ENCODE measurements at regions not wholly inside any gene's neighbourhood (a gene's known extent, or its start where the extent isn't known, plus 50 kb on each side); places are given as distances from the start of the nearest gene placed in this dataset.
A peak's percentile ranks its signal among the peaks of the same experiment; 100 is the strongest.

GRCh38 chr6:151699719-151700118, 107.8 kb upstream of the ESR1 start:
- DNase-seq (ENCODE audit: low spot score), result no peak
- Histone ChIP-seq H3K4me3 (no peak overlapping the region), H3K27ac (peak overlapping the region in 1 of 2 donors; percentile 17)

GRCh38 chr6:151701911-151702562, 105.4 kb upstream of the ESR1 start:
- TF ChIP-seq, protein P1, sequence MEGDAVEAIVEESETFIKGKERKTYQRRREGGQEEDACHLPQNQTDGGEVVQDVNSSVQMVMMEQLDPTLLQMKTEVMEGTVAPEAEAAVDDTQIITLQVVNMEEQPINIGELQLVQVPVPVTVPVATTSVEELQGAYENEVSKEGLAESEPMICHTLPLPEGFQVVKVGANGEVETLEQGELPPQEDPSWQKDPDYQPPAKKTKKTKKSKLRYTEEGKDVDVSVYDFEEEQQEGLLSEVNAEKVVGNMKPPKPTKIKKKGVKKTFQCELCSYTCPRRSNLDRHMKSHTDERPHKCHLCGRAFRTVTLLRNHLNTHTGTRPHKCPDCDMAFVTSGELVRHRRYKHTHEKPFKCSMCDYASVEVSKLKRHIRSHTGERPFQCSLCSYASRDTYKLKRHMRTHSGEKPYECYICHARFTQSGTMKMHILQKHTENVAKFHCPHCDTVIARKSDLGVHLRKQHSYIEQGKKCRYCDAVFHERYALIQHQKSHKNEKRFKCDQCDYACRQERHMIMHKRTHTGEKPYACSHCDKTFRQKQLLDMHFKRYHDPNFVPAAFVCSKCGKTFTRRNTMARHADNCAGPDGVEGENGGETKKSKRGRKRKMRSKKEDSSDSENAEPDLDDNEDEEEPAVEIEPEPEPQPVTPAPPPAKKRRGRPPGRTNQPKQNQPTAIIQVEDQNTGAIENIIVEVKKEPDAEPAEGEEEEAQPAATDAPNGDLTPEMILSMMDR (IDR thresholded peaks at IDR 0.05), result no peak
- H3K27ac ChIP-seq, result no peak overlapping the region
- DNase-seq (ENCODE audit: low spot score), result no peak
- H3K4me3 ChIP-seq, result no peak overlapping the region

More at GRCh38 chr6:151699719-151700118, 107.8 kb upstream of the ESR1 start:
- TF ChIP-seq, protein P1 (IDR thresholded peaks at IDR 0.05), result no peak

GRCh38 chr6:151702851-151703658, 104.4 kb upstream of the ESR1 start:
- TF ChIP-seq, protein P1 (IDR thresholded peaks at IDR 0.05), result no peak
- DNase-seq (ENCODE audit: low spot score), result no peak
- H3K27ac ChIP-seq, result peak overlapping the region in 1 of 2 donors; percentile 44

DNA sequence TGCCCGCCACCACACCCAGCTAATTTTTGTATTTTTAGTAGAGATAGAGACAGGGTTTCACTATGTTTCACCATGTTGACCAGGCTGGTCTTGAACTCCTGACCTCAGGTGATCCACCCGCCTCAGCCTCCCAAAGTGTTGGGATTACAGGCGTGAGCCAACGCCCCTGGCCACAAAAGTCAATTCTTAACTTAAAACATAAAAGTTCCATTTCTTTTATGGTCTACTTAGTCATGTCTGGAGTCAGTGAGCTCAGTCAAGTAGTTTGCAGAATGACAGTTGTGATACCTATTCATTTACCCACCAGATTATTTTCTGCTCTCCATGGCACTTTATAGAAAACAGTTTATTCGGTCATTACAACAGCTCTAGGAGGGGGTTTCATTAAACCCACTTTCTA, 103.1 kb upstream of the ESR1 start:
- no peak overlapping the region for H3K4me3 ChIP-seq
- no peak overlapping the region for H3K27ac ChIP-seq
- TF ChIP-seq, protein P1 (IDR thresholded peaks at IDR 0.05), result no peak
- no peak for DNase-seq (ENCODE audit: low spot score)

More at GRCh38 chr6:151702851-151703658, 104.4 kb upstream of the ESR1 start:
- no peak overlapping the region for H3K4me3 ChIP-seq

DNA sequence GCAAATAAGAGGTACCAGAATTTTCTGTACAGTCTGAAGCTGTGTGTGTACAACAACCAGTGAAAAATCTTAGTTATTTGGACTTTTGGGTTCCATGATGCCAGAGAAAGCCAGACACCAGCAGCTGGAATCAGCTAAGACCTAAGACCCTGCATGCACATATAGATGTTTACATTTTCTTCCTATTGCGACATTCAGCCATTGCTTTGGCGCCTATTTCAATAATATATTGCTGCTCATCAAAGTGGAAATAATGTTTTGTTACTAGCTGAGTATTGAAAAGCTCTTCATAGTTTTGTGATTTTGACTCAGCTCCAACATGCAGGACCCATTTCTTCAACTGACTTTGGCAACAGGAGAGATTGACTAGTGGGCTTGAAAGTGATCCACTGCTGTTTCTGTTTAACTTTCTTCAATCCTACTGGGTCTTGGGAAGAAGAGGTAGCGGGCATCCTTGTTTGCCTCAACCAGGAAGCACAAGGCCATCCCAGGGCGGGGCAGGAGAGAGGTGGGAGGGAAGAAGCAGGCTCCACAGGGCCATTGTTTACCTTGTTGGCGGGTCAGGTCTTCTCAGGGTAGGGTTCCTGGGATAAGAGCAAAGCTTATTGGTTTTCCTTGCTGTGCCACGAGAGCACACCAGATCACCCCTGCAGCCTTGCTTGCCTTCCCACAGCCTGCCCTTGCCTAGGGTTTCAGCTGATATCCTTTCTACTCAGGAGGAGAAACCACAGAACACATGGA, 101.3 kb upstream of the ESR1 start:
- DNase-seq (ENCODE audit: low spot score), result no peak
- no peak overlapping the region for H3K4me3 ChIP-seq
- TF ChIP-seq, protein P1 (IDR thresholded peaks at IDR 0.05), result no peak
- H3K27ac ChIP-seq, result no peak overlapping the region

DNA sequence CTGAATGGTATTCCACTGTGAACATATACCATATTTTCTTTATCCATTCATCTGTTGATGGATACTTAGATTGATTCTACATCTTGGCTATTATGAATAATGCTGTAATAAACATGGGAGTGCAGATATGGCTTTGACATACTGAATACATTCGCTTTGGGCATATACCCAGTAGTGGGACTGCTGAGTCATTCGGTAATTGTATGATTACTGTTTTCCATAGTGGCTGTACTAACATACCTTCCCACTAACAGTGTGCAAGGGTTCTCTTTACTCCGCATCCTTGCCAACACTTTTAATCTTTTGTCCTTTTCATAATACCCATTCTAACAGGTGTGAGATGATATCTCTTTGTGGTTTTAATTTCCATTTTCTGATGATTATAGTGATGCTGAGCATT, 98.2 kb upstream of the ESR1 start:
- Histone ChIP-seq H3K4me3 (no peak overlapping the region), H3K27ac (no peak overlapping the region)
- DNase-seq (ENCODE audit: low spot score), result no peak
- TF ChIP-seq, protein P1 (IDR thresholded peaks at IDR 0.05), result no peak

Data from coronary artery (tissue), 2 donors.